OCI-LY7 (cell line): ENCODE measurements at regions not wholly inside any gene's neighbourhood (a gene's known extent, or its start where the extent isn't known, plus 50 kb on each side); places are given as distances from the start of the nearest gene placed in this dataset.

ENCODE experiments used
- EZH2phosphoT487 ChIP-seq: fragments of 200-600 bp; sonication (generic); IDR thresholded peaks from 2 replicates; pipeline ENCODE4 v1.6.1; 2018; ENCODE audit warnings: low read depth, borderline replicate concordance, mild to moderate bottlenecking, mixed run types, antibody characterized with exemption, low read length, moderate library complexity, mixed read lengths
- TF ChIP-seq, protein P1 (sequence below): fragments of 200-600 bp; sonication (generic); conservative IDR thresholded peaks from 2 replicates; pipeline ENCODE4 v1.5.1; 2014; ENCODE audit warnings: mild to moderate bottlenecking, antibody characterized with exemption, low read length, moderate library complexity, mixed read lengths

DNA sequence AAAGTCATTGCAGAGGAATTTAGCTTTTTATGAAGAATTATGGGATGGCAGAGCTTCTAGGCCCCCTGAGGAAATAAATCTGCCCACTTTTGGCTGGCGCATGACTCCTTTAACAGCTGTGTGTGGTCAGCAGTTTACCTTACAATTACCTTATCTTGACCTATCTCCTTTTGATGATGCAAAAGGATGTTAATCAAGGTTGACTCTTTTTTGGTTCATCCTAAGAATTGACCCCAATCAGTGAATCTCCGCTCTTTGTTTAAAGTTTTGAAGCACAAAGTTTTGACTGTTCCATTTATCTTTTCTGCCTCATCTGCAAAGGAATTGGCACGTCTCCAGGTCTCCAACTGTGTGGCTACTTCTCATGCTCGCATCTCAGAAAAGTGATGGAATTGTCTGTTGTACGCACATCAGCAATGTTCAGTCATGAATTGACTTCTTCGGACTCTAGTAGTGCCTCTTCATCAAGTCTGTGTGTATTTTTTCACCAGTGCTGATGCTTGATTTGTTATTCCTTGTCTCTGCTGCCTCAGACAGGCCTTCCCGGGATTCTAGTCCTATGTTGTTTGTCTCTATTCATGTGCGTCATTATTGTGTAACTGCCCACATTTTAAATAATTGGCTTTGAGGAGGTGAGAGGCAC, 196.2 kb upstream of the CFAP20DC start:
- TF ChIP-seq, protein P1, sequence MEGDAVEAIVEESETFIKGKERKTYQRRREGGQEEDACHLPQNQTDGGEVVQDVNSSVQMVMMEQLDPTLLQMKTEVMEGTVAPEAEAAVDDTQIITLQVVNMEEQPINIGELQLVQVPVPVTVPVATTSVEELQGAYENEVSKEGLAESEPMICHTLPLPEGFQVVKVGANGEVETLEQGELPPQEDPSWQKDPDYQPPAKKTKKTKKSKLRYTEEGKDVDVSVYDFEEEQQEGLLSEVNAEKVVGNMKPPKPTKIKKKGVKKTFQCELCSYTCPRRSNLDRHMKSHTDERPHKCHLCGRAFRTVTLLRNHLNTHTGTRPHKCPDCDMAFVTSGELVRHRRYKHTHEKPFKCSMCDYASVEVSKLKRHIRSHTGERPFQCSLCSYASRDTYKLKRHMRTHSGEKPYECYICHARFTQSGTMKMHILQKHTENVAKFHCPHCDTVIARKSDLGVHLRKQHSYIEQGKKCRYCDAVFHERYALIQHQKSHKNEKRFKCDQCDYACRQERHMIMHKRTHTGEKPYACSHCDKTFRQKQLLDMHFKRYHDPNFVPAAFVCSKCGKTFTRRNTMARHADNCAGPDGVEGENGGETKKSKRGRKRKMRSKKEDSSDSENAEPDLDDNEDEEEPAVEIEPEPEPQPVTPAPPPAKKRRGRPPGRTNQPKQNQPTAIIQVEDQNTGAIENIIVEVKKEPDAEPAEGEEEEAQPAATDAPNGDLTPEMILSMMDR = no peak
- TF ChIP-seq EZH2phosphoT487 = no peak
